ENCODE measurements at regions not wholly inside any gene's neighbourhood (a gene's known extent, or its start where the extent isn't known, plus 50 kb on each side); places are given as distances from the start of the nearest gene placed in this dataset.

- no peaks in the 10 kb centered on the region for H3K27me3 ChIP-seq (replicated peaks in 1 of 4; ENCODE audit: control insufficient read depth in 3 of 4, extremely low read depth in 1 of 4, insufficient read depth in 3 of 4, low read length in 3 of 4)
- no peak for DNase-seq (ENCODE audit: low read depth in 1 of 2, low spot score in 2 of 2)
- TF ChIP-seq CEBPB (IDR thresholded peaks at IDR 0.05; ENCODE audit: low read depth, low read length) (no peak), RNF2 (IDR thresholded peaks at IDR 0.05; ENCODE audit: borderline replicate concordance, low read depth, low read length, missing control alignments, poor library complexity, severe bottlenecking) (no peak), SP4 (IDR thresholded peaks at IDR 0.05; ENCODE audit: low read length) (no peak), RXRA (IDR thresholded peaks at IDR 0.05; ENCODE audit: insufficient read depth, low read depth, low read length) (no peak), NRF1 (IDR thresholded peaks at IDR 0.05; ENCODE audit: low read depth, low read length) (no peak), SP1 (IDR thresholded peaks at IDR 0.05; ENCODE audit: low read depth, low read length) (no peak), BACH1 (IDR thresholded peaks at IDR 0.05; ENCODE audit: low read length) (no peak), BCL11A (IDR thresholded peaks at IDR 0.05; ENCODE audit: low read depth in 2 of 2, low read length in 2 of 2) (no peak), TCF12 (IDR thresholded peaks at IDR 0.05; ENCODE audit: low read depth, low read length) (no peak), TBP (IDR thresholded peaks at IDR 0.05; ENCODE audit: low read depth, low read length) (no peak), YY1 (IDR thresholded peaks at IDR 0.05; ENCODE audit: low read depth, low read length) (no peak), ASH2L (IDR thresholded peaks at IDR 0.05; ENCODE audit: low read length) (no peak), TAF7 (optimal IDR thresholded peaks at IDR 0.05; ENCODE audit: borderline replicate concordance, low read depth, low read length) (no peak)
- no peak overlapping the region for H3K27ac ChIP-seq (ENCODE audit: low read depth, low read length)
- 0 out of 4 replicates have a peak, but pooled peaks cover 0 to 3% of the 10 kb centered on the region in 2 experiments for H3K9me3 ChIP-seq (ENCODE audit: insufficient read depth in 2 of 2, low read depth in 1 of 2, low read length in 1 of 2)
- H3K4me2 ChIP-seq (ENCODE audit: insufficient read depth in 1 of 2, low read depth in 2 of 2, low read length in 2 of 2), result peak overlapping the region in 1 of 2 experiments; percentile 40; a peak in 2 of 4 replicates
- H3K23me2 ChIP-seq (ENCODE audit: low read depth, low read length), result no peaks in the 10 kb centered on the region
- no peaks in the 10 kb centered on the region for H3K79me2 ChIP-seq (ENCODE audit: control insufficient read depth in 1 of 2, insufficient read depth in 2 of 2, low read length in 2 of 2)
- H3K9ac ChIP-seq (replicated peaks in 1 of 4; ENCODE audit: extremely low read depth in 1 of 4, low read depth in 3 of 4, low read length in 3 of 4), result no peak overlapping the region
- H2AFZ ChIP-seq (ENCODE audit: low read length), result peak overlapping the region; percentile 88; the same call in 1 of the 2 replicates
- H3K18ac ChIP-seq (ENCODE audit: extremely low read depth, low read length), result peak overlapping the region; percentile 16; the same call in 1 of the 2 replicates
- H3K4ac ChIP-seq (replicated peaks; ENCODE audit: insufficient read length, low read depth, low read length), result no peak overlapping the region
- CTCF ChIA-PET (ENCODE audit: partially characterized antibody), result interaction anchor here (0.7 kb wide), 1 partner anchor 13 kb away, joined by 3 read pairs; no protein-coding TSS in a partner anchor
- H4K20me1 ChIP-seq (replicated peaks in 1 of 2; ENCODE audit: control insufficient read depth in 1 of 2, insufficient read depth in 2 of 2, low read length in 2 of 2), result no peaks in the 10 kb centered on the region
- no peak overlapping the region for H2AK5ac ChIP-seq (ENCODE audit: low read depth, low read length)
- H2BK20ac ChIP-seq (ENCODE audit: low read length), result no peak overlapping the region; the same call in 1 of the 2 replicates
- no peak overlapping the region for H4K8ac ChIP-seq (ENCODE audit: extremely low read depth, insufficient read depth, low read length)
- no peaks in the 10 kb centered on the region for H3K79me1 ChIP-seq (ENCODE audit: low read depth, low read length)
- no peak overlapping the region; the same call in 1 of the 2 replicates for H2BK15ac ChIP-seq (ENCODE audit: low read length)
- no peak for FAIRE-seq
- no peak overlapping the region for H3K23ac ChIP-seq (ENCODE audit: insufficient read length)
- no peak overlapping the region; the same call in 1 of the 2 replicates for H2BK12ac ChIP-seq (ENCODE audit: low read depth, low read length)
- no peak overlapping the region for H2BK120ac ChIP-seq (replicated peaks; ENCODE audit: low read depth, low read length)
- peaks cover 4 to 24% (median 20%) of the 10 kb centered on the region in 4 experiments for H3K4me1 ChIP-seq (replicated peaks in 1 of 4; ENCODE audit: control insufficient read depth in 3 of 4, insufficient read depth in 4 of 4, low read length in 3 of 4)
- 73% methylated on average over 4 of the region's 4 CpGs; no CpG with 5 or more reads in 1 of the 2 experiments for WGBS, 2 experiments (ENCODE audit: extremely low coverage in 1 of 2, insufficient coverage in 1 of 2, insufficient read length in 1 of 2, insufficient replicate concordance in 2 of 2, low coverage in 1 of 2, low lambda C conversion rate in 2 of 2, missing lambda C conversion rate in 1 of 2)
- no peak overlapping the region for H3K56ac ChIP-seq (replicated peaks; ENCODE audit: insufficient read length, low read depth, low read length)
- peak overlapping the region; percentile 38; the same call in 1 of the 2 replicates for H2BK5ac ChIP-seq (ENCODE audit: low read depth, low read length)
- no peak overlapping the region for H4K5ac ChIP-seq (ENCODE audit: insufficient read length, low read depth, low read length)
- no peaks in the 10 kb centered on the region for H3K36me3 ChIP-seq (ENCODE audit: control insufficient read depth in 2 of 4, insufficient read depth in 4 of 4, low read length in 3 of 4)
- no peak overlapping the region for H3K14ac ChIP-seq (ENCODE audit: insufficient read length)
- H4K91ac ChIP-seq (replicated peaks; ENCODE audit: insufficient read length, low read length), result no peak overlapping the region
- no peak overlapping the region for H3K4me3 ChIP-seq (ENCODE audit: extremely low read depth in 1 of 4, insufficient read depth in 2 of 4, low read depth in 3 of 4, low read length in 4 of 4)
- POLR2A ChIA-PET (ENCODE audit: partially characterized antibody), result no interaction called here
Measured at GRCh38 chr1:108053270-108054013, 88.5 kb upstream of the VAV3 start.
